Endodermal cell (in vitro differentiated cells): ENCODE measurements at regions not wholly inside any gene's neighbourhood (a gene's known extent, or its start where the extent isn't known, plus 50 kb on each side); places are given as distances from the start of the nearest gene placed in this dataset.

Experiments
- DNase-seq: peaks from one replicate; pipeline ENCODE4 v3.0.0-alpha.2; 2017
- H3K27ac ChIP-seq: 2 replicates; pipeline ENCODE4 v1.5.1; 2013; ENCODE audit warnings: mild to moderate bottlenecking, low read depth, low read length, moderate library complexity
- H3K27me3 ChIP-seq: 2 replicates; pipeline ENCODE4 v1.6.1; 2013; ENCODE audit warnings: mild to moderate bottlenecking, low read length, moderate library complexity; ENCODE audit not compliant: insufficient read depth, control insufficient read depth, poor library complexity, severe bottlenecking
- H3K36me3 ChIP-seq: 2 replicates; pipeline ENCODE4 v1.7.0; 2013; ENCODE audit warnings: mild to moderate bottlenecking, low read length, moderate library complexity; ENCODE audit not compliant: control insufficient read depth, insufficient read depth
- H3K4me1 ChIP-seq: one replicate; pipeline ENCODE4 v1.7.0; 2013; ENCODE audit warnings: low read length; ENCODE audit not compliant: control insufficient read depth, insufficient read depth
- H3K4me3 ChIP-seq: 2 replicates; pipeline ENCODE4 v1.5.1; 2013; ENCODE audit warnings: mild to moderate bottlenecking, low read length, moderate library complexity
- H3K9ac ChIP-seq: 2 replicates; pipeline ENCODE4 v1.6.1; 2013; ENCODE audit warnings: mild to moderate bottlenecking, low read length, moderate library complexity; ENCODE audit not compliant: poor library complexity, severe bottlenecking; ENCODE audit errors: extremely low read depth
- H3K9me3 ChIP-seq: 2 replicates; pipeline ENCODE4 v1.6.1; 2013; ENCODE audit warnings: mild to moderate bottlenecking, low read length, moderate library complexity; ENCODE audit not compliant: control insufficient read depth
- H3K27ac Mint-ChIP-seq: 2 replicates; pipeline ENCODE4 v1.8.0; 2020; ENCODE audit warnings: mixed read lengths
- H3K27me3 Mint-ChIP-seq: 2 replicates; pipeline ENCODE4 v1.8.0; 2021; ENCODE audit warnings: mild to moderate bottlenecking, mixed read lengths; ENCODE audit not compliant: insufficient read depth
- H3K36me3 Mint-ChIP-seq: 2 replicates; pipeline ENCODE4 v1.8.0; 2020; ENCODE audit warnings: low read depth, mixed read lengths
- H3K4me1 Mint-ChIP-seq: 2 replicates; pipeline ENCODE4 v1.8.0; 2020; ENCODE audit warnings: mixed read lengths
- H3K4me3 Mint-ChIP-seq: 2 replicates; pipeline ENCODE4 v1.8.0; 2020; ENCODE audit warnings: mild to moderate bottlenecking, moderate library complexity, mixed read lengths
- H3K9me3 Mint-ChIP-seq: 2 replicates; pipeline ENCODE4 v1.8.0; 2020; ENCODE audit warnings: mild to moderate bottlenecking, mixed read lengths
- WGBS, 2 experiments: methylation state at CpG; one replicate each; pipeline versions ENCODE4 v1.1.5 to v1.1.7; 2013; ENCODE audit warnings: missing lambda C conversion rate in 2 of 2, mixed read lengths in 1 of 2; ENCODE audit not compliant: insufficient coverage in 1 of 2, insufficient read length in 1 of 2; 5-methylcytosine and 5-hydroxymethylcytosine counted together
- TF ChIP-seq, protein P1 (sequence below): fragments of 200-600 bp; sonication (generic); conservative IDR thresholded peaks from 2 replicates; pipeline ENCODE4 v1.5.0; 2021; ENCODE audit warnings: antibody characterized with exemption, mild to moderate bottlenecking

DNA sequence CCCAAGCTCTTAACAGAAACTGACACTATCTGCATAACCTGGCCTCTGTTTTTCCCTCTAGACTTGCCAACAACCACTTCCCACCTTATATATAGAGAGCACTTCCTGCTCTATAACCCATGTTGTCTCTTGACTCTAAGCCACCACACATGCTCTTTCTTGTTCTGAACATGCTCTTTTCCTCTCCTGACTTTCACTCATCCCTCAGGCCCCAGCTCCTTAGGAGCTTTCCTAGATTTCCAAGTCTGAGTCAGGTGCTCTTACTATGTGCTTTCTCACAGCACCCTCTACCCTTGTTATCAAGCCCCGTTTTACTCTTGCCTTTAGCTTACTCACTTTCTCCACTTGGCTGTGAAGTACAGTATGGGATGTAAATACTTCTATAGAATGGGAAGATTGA, 143.9 kb upstream of the EYA4 start:
- H3K36me3 ChIP-seq = no peaks in the 10 kb centered on the region

DNA sequence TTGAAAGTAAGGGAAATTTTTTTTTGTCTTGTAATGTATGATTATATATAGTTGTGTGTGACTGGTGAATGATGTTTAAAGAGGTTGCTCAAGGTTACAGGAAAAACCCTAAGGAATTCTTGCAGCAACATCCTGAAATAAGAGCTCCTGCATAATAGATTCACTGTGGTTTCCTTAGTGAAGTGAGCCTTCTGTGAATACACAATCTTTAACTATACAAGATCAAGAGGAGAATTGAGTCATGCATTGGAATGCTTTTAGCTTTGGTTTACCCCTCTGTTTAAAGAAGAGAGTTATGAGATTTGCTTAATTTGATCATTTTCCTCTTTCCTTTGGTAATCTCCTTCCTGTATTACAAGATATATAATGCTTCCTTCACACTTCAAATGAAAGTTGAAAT, 141.6 kb upstream of the EYA4 start:
- peaks cover 12% of the 10 kb centered on the region for H3K4me1 Mint-ChIP-seq
- H3K27ac ChIP-seq = peak overlapping the region; percentile 68
- H3K27ac Mint-ChIP-seq = no peak overlapping the region

More for the DNA sequence above, 143.9 kb upstream of the EYA4 start:
- WGBS, 2 experiments = 78% methylated on average over 1 of the region's 1 CpG; no CpG with 5 or more reads in 1 of the 2 experiments
- TF ChIP-seq, protein P1, sequence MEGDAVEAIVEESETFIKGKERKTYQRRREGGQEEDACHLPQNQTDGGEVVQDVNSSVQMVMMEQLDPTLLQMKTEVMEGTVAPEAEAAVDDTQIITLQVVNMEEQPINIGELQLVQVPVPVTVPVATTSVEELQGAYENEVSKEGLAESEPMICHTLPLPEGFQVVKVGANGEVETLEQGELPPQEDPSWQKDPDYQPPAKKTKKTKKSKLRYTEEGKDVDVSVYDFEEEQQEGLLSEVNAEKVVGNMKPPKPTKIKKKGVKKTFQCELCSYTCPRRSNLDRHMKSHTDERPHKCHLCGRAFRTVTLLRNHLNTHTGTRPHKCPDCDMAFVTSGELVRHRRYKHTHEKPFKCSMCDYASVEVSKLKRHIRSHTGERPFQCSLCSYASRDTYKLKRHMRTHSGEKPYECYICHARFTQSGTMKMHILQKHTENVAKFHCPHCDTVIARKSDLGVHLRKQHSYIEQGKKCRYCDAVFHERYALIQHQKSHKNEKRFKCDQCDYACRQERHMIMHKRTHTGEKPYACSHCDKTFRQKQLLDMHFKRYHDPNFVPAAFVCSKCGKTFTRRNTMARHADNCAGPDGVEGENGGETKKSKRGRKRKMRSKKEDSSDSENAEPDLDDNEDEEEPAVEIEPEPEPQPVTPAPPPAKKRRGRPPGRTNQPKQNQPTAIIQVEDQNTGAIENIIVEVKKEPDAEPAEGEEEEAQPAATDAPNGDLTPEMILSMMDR = no peak
- Mint-ChIP-seq H3K4me1 (peaks cover 12% of the 10 kb centered on the region), H3K27ac (no peak overlapping the region), H3K9me3 (no peaks in the 10 kb centered on the region), H3K27me3 (no peaks in the 10 kb centered on the region), H3K36me3 (no peaks in the 10 kb centered on the region), H3K4me3 (no peak overlapping the region)
- no peak overlapping the region for H3K27ac ChIP-seq
- H3K4me3 ChIP-seq = no peak overlapping the region
- no peaks in the 10 kb centered on the region for H3K9me3 ChIP-seq
- DNase-seq = no peak
- no peaks in the 10 kb centered on the region for H3K27me3 ChIP-seq
- peaks cover 4% of the 10 kb centered on the region for H3K4me1 ChIP-seq
- H3K9ac ChIP-seq = no peak overlapping the region

DNA sequence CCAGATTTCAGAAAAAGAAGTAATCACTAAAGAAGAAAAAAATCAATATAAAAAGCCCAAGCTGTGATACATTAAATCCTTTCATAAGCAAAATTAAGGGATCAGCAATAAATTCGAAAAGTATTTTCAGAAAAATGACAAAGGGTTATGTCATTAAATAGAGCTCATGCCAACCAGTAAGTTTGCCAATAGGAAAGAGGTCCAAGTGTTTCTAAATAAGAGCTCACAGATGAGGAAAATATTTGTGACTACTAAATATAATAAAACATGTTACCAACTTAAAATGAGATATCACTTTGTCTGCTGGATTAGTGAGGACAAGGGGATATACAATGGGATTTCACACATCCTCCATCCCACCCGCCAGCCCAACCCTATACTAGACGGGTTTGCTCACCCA, 140.3 kb upstream of the EYA4 start:
- no peaks in the 10 kb centered on the region for H3K27me3 Mint-ChIP-seq
- no peak overlapping the region for H3K27ac Mint-ChIP-seq
- no peak overlapping the region for H3K4me3 Mint-ChIP-seq
- H3K9ac ChIP-seq = no peak overlapping the region
- DNase-seq = no peak
- no peak overlapping the region for H3K27ac ChIP-seq
- H3K4me1 Mint-ChIP-seq = peaks cover 8% of the 10 kb centered on the region
- H3K9me3 ChIP-seq = no peaks in the 10 kb centered on the region
- no peaks in the 10 kb centered on the region for H3K9me3 Mint-ChIP-seq
- H3K4me3 ChIP-seq = no peak overlapping the region
- no peaks in the 10 kb centered on the region for H3K36me3 Mint-ChIP-seq
- no peaks in the 10 kb centered on the region for H3K36me3 ChIP-seq
- TF ChIP-seq, protein P1 = no peak
- H3K27me3 ChIP-seq = no peaks in the 10 kb centered on the region
- WGBS, 2 experiments = 76 to 100% methylated on average over 1 to 2 of the region's 3 CpGs
- peaks cover 4% of the 10 kb centered on the region for H3K4me1 ChIP-seq

More for the DNA sequence above, 141.6 kb upstream of the EYA4 start:
- Histone ChIP-seq H3K4me1 (peaks cover 4% of the 10 kb centered on the region), H3K36me3 (no peaks in the 10 kb centered on the region), H3K9ac (no peak overlapping the region), H3K9me3 (no peaks in the 10 kb centered on the region), H3K27me3 (no peaks in the 10 kb centered on the region), H3K4me3 (no peak overlapping the region)
- TF ChIP-seq, protein P1 = no peak
- Mint-ChIP-seq H3K4me3 (no peak overlapping the region), H3K36me3 (no peaks in the 10 kb centered on the region), H3K9me3 (no peaks in the 10 kb centered on the region), H3K27me3 (no peaks in the 10 kb centered on the region)
- DNase-seq = no peak
